ENCODE measurements at regions not wholly inside any gene's neighbourhood (a gene's known extent, or its start where the extent isn't known, plus 50 kb on each side); places are given as distances from the start of the nearest gene placed in this dataset.
"Not testable (repeated sequence)": the region's sequence is repeated elsewhere in the genome, so short reads cannot be mapped to it uniquely, and the experiment has no call there.

DNA sequence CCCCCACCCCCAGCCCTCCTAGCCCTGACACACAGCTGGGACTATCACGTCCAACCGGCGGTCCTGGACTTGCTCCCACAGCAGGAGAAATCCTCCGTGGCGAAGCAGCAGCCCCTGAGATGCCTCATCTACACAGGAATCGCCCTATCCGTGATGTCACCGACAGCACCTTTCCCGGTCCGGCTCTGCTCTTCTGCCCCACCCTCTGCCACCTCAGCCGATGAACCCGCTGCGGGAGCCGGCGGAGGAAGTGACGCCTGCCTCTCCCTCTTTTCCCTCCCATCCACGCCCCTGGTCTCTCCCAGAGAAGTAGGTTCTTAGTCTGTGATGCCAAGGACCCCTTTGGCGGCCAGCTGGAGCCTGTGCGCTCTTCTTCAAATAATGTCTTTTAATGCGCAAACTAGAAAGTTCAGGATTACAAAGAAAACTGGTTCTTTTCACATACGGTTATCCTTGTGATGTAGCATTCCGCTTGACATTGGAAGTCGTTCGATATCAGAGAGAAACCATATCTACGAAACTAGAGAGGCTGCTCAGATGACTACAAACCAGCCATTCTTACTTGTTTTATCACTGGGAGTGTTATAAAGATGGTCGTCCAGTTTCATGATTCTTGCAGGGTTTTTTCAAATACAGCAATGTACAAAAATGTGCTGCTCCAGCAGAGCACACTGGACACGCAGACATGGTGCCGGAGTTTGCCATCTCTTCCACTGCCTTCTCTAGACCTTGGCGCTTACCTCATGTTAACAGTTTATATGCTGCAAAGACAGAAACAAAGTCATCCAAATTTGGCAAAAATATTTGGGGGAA, 120.3 kb downstream of the PPIAL4G start:
- no peak for FAIRE-seq

DNA sequence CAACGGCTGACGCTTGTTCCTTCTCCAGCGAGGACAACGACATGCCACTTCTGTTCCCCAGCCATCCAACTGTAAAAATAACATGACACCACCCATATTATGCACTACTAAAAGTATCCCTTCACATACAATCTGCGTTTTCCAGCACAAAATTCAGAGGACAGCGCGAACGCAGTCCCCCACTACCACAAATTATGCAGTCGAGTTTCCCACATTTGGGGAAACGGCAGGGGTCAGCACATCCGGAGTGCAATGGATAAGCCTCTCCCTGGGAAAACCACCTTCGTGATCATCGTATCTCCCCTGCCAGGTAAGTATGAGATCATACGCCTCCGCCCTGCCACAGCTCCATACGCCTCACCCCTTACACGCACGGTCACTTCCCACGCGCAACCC, 120.9 kb downstream of the PPIAL4G start:
- FAIRE-seq (no peak), DNase-seq (ENCODE audit: low spot score in 2 of 2) (no peak)

More for the DNA sequence above, 120.3 kb downstream of the PPIAL4G start:
- DNase-seq (ENCODE audit: low spot score in 2 of 2), result peak in 1 of 2 donors; percentile 32

DNA sequence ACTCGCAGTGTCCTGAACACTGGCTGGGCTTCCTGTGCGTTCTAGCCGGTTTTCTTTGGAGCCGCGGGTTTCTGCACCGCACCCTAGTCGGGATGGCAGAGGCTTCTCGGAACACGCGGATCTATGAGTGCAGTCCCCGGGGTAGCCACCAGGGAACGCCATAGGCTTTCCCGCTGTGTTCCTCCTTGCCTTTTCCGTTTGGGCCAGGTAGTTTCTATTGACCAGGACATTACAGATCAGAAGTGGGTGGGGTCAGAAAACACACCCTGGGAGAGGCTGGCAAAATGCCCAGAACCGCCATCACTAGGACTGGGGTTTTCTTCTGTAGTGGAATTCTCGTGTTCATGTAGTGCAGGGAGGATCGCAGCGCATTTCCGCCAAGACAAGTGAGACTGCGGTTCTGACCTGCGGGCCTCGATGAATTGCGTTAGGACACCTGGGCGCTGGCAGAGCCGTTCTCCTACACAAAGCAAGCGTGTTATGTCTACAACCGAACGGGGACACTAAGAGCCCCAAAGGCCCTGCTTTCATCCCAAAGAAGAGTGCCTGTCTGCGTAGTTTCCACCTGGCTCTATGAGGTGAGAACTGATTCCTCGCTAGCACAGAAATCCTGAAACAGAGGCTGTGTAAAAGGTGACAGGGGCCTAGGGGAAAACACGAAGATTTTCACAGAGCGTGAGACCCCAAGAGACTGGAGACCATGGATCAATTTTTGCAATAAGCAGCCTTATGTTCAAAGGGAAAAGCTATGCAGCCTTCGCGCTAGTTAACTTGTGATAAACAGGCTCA, 121.5 kb downstream of the PPIAL4G start:
- not testable (repeated sequence) for DNase-seq (ENCODE audit: low spot score in 2 of 2); FAIRE-seq

DNA sequence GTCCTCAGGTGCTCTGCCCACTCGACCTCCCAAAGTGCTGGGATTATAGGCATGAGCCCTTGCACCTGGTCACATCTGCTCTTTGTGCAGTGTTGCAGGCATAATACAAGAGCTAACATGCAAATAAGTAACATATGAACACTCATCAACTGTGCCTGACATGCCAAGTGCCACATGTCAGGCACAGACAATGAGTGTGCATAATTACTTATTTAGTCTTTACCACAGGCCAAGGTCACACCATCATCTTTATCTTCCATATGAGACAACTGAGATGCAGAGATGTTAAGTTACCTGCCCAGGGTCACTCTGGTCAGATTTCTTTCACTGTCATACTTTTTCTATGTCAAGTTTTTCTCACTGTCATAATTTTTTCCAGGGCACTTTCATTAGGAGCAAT, 126.1 kb downstream of the PPIAL4G start:
- no peak for FAIRE-seq
- DNase-seq (ENCODE audit: low spot score in 2 of 2), result no peak

DNA sequence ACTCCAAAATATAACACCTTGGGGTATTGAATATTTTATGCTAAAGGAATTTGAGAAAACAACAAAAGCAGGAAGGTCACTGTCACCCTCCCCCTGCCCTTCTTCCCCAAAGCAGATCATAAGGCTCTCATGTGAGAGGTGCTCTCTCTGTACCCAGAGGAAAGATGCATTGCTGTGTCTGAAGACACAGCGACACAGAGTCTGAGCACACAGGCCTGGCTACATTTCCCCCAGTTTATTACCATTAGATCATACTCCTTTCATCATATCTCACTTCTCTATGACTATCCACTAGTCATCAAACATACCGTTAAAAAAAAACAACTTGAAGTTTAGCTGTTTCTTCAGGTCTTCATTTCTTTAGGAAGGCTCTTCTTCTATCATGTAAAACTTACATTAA, 127.1 kb downstream of the PPIAL4G start:
- FAIRE-seq, result no peak
- DNase-seq (ENCODE audit: low spot score in 2 of 2), result no peak

DNA sequence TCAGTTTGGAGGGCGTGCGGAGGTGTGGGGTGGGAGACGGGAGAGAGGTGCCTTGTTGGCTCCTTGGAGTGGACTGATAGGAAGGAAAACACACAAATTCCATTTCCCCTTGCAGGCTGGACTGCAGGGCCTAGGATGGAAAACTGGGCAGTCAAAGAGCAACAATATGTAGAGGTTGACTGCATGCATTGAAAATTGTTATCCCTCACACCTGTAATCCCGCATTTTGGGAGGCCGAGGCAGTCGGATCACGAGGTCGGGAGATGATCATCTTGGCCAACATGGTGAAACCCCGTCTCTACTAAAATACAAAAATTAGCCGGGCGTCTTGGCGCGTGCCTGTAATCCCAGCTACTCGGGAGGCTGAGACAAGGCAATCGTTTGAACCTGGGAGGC, 128.2 kb downstream of the PPIAL4G start:
- DNase-seq (ENCODE audit: low spot score in 2 of 2), result no peak
- no peak for FAIRE-seq

DNA sequence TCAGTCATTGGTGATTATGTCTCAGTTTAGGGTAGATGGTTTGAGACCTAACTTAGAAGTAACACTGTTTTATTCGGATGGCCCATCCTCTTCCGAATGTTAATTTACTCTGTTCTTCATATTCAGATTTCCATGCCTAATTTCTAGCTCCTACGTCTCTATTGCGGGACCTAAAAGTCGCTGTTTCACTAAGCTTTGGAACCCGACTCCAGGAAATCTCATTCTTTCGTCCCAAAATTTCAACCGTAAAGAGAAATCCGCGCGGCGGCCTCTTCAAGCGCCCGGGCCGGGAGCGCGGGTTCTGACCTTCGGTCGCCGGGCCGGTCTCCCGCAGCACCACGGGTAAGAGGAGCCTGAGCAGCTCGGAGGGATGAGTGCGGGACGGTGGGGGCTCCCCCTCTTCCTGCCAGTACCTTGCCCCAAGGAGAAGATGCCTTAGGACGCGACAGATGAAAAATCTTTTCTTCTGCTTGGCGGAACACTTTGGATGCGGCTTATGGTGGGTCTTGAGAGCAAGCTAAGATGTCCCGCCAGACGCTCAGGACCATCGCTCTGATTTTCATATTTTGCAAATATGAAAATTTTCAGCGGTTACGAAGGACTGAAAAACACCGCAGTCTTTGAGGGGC, 128.7 kb downstream of the PPIAL4G start:
- no peak for DNase-seq (ENCODE audit: low spot score in 2 of 2)
- FAIRE-seq, result no peak

DNA sequence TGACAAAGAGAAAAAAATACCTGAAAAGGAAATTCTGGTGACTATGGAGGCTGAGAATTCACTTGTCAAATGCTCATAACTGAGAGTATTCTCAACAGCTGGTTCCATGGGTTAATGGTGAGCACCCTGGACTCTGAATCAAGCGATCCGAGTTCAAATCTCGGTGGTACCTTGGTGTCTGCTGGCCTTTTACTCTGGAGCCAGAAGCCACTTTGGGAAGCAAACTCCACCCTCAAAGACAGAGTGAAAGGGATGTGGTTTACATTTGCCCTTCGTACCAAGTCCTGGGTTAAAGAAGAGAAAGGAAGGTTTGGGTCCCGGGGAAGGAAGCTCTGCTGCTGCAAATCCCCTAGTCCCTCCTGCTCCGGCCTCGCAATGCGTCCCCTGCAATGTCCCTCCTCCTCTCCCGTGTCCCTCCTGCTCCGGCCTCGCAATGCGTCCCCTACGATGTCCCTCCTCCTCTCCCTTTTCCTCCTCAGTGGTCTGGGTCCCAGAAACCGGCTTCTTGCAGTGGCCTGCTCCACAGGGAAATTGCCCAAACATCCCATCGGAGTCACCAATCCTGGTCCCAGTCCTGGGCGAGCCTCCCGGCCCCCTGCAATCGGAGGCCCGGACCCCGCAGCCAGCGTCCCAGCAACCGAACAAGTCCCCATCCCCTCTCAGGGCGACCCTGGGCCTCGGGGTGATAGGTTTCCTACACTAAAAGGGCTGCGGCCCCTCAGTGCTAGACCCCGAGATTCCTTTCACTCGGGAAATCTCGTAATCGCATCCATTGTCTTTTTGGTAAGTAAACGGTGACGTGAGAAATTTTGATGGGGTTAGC, 129.4 kb downstream of the PPIAL4G start:
- no peak for DNase-seq (ENCODE audit: low spot score in 2 of 2)
- no peak for FAIRE-seq

DNA sequence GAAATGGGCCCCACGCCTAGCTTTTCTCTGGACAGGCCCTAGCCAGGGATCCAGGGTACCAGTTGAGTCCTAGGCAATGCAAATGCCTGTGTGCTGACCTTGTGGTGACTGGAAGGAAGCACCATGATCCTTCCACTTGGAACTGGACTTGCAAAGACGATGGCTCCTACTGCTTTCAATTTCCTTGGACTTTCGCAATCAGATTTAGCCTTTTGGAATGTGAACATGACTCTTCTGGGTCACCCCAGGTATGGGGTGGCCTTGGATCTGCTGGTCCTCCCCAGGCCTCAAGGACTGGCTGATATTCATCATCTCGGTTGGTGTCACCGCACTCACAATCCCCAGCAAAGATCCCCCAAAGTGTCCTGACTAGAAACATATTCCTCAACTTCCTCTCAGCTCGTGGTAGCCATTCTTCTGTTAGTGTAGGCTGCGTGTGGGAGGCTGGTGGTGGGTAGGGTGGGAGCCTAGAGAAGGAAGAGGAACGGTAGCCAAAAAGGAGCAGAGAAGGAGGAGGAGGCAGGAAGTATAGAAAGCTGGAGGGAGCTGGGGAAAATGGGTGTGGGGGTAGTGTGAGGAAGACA, 130.5 kb downstream of the PPIAL4G start:
- DNase-seq (ENCODE audit: low spot score in 2 of 2), result no peak
- FAIRE-seq, result no peak

DNA sequence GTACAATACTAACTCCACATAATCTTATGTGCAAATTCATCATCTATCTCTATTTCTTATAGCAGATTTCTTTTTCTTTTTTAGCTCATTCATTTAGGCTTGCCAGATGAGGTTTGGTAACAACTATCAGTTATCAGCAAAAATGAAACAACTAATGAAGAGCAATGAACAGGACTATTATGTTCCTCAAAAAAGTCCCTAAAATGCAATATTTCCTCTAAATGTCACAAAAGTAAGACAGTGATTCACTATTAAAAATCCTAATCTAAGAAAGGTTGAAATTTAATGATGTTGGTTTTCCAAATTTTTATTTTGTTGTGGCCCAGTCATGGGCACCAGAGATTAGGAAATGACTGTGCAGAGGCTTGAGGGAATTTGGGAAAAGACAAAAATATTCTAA, 135.3 kb downstream of the PPIAL4G start:
- FAIRE-seq, result no peak
- DNase-seq (ENCODE audit: low spot score in 2 of 2), result no peak

DNA sequence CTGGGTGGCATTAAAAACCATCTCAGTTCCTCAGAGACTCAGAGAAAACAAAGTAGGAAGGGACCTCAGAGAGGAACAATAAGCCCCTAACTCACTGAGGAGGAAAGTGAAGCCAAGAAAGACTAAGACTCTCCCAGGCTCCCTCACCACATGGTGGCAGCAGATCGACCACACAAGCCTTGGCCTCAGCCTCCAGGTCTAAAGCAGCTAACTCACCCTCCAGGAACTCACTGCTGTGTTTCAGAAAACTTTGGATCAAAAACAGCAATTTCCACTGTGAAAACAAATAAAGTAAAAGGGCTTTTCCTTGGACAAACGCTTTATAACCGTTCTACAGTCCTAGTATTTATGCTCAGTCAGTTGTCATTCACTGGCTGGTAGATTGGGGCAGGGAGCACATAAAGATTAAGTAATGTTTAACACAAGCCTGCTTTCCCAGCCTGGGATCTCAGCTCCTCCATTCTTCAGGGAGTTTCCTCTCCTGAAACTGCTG, 137.4 kb downstream of the PPIAL4G start:
- DNase-seq (ENCODE audit: low spot score in 2 of 2); FAIRE-seq: not testable (repeated sequence)

DNA sequence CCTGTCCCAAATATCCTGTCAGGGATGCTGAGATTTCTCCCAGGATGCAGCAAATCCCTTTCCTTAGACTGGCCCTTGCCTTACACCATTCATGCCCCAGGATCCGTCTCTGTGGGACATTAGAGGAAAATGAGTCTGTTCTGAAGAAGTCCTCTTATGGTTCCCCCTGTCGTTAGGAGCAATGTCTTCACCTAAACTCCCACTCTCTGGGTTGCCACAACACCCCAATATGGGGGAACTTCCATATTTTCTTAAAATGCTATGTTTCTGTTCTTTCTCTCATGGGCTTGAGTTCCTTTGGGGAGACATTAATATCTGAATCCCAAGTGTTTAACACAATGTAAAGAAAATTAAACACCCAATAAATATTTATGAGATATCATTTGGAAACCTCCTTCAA, 138.5 kb downstream of the PPIAL4G start:
- FAIRE-seq; DNase-seq (ENCODE audit: low spot score in 2 of 2): not testable (repeated sequence)

DNA sequence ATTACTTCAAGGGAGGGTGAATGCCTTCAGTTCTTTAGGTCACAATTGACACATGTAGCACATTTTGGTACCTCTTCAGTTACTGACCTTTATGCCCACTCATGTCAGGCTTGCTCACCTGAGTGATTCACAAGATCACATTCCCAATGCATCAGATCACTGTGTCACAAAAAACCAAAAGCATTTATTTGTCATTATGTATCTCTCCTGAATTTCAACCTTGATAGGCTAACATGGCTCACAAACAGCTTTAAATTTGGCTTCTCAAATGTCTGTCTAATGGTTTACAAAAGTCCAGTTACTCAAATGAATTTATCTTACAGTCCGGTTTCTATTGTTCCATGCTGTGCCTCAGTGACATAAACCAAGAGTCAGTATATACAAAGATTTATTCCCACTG, 141.4 kb downstream of the PPIAL4G start:
- not testable (repeated sequence) for FAIRE-seq; DNase-seq (ENCODE audit: low spot score in 2 of 2)

DNA sequence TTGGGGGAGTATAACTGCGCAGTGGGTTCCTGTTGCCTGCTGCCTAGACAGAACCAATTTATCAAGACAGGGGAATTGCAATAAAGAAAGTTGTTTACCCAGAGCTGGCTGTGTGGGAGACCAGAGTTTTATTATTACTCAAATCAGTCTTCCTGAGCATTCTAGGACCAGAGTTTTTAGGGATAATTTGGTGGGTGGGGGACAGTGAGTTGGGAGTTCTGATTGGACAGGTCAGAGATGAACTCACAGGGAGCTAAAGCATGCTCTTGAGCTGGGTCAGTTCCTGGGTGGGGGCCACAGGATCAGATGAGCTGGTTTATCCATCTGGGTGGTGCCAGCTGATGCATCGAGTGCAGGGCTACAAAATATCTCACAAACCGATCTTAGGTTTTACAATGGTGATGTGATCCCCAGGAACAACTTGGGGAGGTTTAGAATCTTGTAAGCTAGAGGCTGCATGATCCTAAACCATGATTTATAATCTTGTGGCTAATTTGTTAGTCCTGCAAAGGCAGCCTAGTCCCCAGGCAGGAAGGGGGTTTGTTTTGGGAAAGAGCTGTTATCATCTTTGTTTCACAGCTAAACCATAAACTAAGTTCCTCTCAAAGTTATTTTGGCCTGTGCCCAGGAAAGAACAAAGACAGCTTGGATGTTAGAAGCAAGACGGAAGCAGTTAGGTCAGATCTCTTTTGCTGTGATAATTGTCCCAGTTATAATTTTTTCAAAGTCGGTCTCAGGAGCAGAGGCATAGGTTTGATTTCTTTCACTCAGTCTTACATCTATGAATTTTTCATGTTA, 146.8 kb downstream of the PPIAL4G start:
- not testable (repeated sequence) for FAIRE-seq; DNase-seq (ENCODE audit: low spot score in 2 of 2)

DNA sequence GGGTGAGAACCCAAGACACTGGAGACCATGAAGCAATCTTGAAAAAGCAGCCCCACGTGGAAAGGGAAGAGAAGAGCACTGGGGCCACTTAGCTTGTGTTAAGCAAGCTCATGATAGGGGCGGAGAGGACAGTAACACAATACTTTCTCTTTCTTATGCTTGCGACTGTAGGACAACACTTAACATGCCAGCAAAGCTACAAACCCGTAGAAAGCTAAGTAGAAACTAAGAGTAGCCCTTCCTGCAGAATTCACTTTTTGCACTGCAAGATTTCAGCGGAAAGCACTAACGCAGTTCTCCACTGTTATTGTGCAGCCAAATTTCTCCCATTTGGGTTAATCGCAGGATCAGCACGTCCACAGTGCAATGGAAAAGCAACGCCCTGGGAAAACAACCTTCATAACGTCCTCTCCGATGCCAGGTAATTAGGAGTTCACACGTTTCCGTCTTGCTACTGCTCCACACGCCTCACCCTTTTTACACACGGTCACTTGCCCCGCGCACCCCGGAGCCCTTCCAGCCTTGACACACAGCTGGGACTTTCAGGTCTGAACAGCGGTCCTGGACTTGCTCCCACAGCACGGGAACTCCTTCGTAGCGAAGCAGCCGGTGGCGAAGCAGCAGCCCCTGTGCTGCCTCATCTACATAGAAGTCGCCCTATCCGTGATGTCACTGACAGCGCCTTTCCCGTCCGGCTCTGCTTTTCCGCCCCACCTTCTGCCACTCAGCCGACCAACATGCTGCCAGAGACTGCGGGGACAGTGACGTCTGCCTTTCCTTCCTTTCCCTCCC, 148.6 kb downstream of the PPIAL4G start:
- DNase-seq (ENCODE audit: low spot score in 2 of 2) (no peak), FAIRE-seq (no peak)

DNA sequence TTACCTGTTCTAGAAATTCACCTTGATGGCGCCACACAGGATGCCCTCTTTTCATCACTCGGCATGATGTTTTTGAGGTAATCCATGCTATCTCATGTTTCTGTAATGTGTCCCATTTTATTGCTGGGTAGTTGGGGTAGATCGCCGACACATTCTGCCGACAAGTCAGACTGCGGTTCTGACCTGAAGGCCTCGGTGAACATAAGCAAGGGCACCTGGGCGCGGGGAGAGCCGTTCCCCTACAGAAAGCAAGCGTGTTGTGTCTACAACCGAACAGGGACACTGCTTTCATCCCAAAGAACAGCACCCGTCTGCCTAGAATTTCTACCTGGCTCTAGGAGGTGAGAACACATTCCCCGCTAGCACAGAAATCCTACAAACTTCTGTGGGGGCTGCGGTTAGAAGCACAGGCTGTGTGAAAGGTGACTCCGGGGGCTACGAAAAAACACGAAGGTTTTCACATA, 149.2 kb downstream of the PPIAL4G start:
- DNase-seq (ENCODE audit: low spot score in 2 of 2) (no peak), FAIRE-seq (no peak)

DNA sequence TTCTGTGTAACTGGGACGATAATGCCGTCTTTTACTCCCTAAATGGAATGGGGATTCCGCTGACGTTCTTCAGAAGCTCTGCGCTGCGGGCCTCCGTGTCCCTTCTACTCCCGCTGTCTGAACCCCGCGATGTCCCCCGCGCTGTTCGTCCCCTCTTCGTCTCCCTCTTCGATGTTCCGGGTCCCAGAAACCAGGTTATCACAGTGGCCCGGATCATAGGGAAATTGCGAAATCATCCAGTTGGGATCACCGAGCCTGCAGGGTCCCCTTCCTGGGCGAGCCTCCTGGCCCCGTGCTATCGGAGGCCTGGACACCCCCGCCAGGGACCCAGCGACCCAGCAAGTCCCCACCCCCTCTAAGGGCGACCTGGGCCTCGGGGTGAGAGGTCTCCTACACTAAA, 154.2 kb downstream of the PPIAL4G start:
- FAIRE-seq, result no peak

DNA sequence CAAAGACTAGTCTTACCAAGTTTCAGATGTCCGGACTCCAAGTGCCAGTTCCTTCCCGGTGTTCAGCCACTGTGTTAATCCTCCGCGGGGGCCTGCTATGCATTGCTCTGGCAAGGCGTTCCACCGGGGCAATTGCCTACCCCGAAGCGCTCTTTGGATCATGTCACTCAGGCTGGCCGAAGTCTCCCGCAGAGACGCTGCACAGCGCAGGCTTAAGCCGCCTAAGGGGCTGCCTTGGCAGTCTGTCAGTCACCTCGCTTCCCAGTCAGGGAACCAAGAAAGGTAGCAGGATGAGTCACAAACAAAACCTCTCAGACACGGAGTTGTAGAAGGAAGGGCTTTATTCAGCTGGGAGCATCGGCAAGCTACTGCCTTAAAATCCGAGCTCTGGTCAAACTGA, 158.1 kb downstream of the PPIAL4G start:
- not testable (repeated sequence) for FAIRE-seq

More for the DNA sequence above, 154.2 kb downstream of the PPIAL4G start:
- no peak for DNase-seq (ENCODE audit: low spot score in 2 of 2)

More for the DNA sequence above, 158.1 kb downstream of the PPIAL4G start:
- not testable (repeated sequence) for DNase-seq (ENCODE audit: low spot score in 2 of 2)

Data from frontal cortex (tissue), 3 donors.